ENCODE measurements at regions not wholly inside any gene's neighbourhood (a gene's known extent, or its start where the extent isn't known, plus 50 kb on each side); places are given as distances from the start of the nearest gene placed in this dataset.

DNA sequence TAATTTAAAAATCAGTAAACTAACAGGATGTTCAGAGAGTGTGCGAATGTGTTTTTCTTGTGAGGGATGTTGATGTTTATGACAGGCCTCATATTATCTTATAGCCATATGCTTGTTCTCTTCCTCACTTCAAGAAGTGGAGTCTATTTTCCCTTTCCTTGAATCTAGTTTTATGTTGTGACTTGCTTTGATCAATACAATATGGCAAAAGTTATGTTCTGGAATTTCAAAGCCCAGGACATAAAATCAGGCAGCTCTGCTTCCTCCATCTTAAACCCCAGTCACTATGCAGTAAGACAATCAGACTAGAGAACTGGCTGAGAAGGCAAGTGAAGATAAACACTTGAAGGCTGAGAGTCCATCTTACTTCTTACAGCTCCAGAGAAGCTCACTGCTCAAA, 585.1 kb upstream of the NETO1 start:
- WGBS, 2 donors (ENCODE audit: low coverage in 1 of 2), result 89 to 90% methylated on average over 1 of the region's 1 CpG
- no peak for TF ChIP-seq POLR2AphosphoS5 (IDR thresholded peaks at IDR 0.05)
- TF ChIP-seq EP300 (IDR thresholded peaks at IDR 0.05), result no peak
- TF ChIP-seq POLR2A (IDR thresholded peaks at IDR 0.05), result no peak
- TF ChIP-seq, protein P1, sequence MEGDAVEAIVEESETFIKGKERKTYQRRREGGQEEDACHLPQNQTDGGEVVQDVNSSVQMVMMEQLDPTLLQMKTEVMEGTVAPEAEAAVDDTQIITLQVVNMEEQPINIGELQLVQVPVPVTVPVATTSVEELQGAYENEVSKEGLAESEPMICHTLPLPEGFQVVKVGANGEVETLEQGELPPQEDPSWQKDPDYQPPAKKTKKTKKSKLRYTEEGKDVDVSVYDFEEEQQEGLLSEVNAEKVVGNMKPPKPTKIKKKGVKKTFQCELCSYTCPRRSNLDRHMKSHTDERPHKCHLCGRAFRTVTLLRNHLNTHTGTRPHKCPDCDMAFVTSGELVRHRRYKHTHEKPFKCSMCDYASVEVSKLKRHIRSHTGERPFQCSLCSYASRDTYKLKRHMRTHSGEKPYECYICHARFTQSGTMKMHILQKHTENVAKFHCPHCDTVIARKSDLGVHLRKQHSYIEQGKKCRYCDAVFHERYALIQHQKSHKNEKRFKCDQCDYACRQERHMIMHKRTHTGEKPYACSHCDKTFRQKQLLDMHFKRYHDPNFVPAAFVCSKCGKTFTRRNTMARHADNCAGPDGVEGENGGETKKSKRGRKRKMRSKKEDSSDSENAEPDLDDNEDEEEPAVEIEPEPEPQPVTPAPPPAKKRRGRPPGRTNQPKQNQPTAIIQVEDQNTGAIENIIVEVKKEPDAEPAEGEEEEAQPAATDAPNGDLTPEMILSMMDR (IDR thresholded peaks at IDR 0.05), result no peak
- ATAC-seq, result no peak
- Histone ChIP-seq H3K4me3 (no peak overlapping the region), H3K4me1 (no peaks in the 10 kb centered on the region), H3K27me3 (no peaks in the 10 kb centered on the region), H3K9me3 (peaks cover 0 to 7% (median 0%) of the 10 kb centered on the region in 3 donors), H3K27ac (no peak overlapping the region), H3K36me3 (no peaks in the 10 kb centered on the region)

DNA sequence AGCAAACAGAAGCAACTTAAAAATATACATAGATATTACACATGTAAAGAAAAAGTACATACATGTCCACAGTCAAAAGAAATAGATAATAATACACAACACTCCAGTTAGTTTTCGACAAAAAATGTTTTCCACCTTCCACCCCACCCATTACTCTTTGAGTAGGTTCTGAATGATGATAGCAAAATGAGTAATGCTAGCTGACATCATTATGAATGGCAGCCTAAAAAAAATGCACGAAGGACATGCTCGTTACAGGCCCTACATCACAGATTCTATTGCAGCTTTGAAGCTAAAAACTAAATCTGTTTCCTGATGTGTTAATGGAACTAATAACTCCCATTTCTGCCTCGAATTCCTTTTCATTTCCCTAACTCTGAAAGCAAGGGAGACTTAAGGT, 578.7 kb upstream of the NETO1 start:
- no peak for ATAC-seq
- H3K4me1 ChIP-seq, result no peaks in the 10 kb centered on the region
- H3K9me3 ChIP-seq, result peaks cover 0 to 7% (median 0%) of the 10 kb centered on the region in 3 donors
- no peak overlapping the region for H3K27ac ChIP-seq
- H3K4me3 ChIP-seq, result no peak overlapping the region
- 75 to 78% methylated on average over 4 of the region's 4 CpGs for WGBS, 2 donors (ENCODE audit: low coverage in 1 of 2)
- no peaks in the 10 kb centered on the region for H3K27me3 ChIP-seq
- no peaks in the 10 kb centered on the region for H3K36me3 ChIP-seq
- TF ChIP-seq POLR2A (IDR thresholded peaks at IDR 0.05) (no peak), EP300 (IDR thresholded peaks at IDR 0.05) (no peak), POLR2AphosphoS5 (IDR thresholded peaks at IDR 0.05) (no peak)
- TF ChIP-seq, protein P1 (IDR thresholded peaks at IDR 0.05), result no peak

DNA sequence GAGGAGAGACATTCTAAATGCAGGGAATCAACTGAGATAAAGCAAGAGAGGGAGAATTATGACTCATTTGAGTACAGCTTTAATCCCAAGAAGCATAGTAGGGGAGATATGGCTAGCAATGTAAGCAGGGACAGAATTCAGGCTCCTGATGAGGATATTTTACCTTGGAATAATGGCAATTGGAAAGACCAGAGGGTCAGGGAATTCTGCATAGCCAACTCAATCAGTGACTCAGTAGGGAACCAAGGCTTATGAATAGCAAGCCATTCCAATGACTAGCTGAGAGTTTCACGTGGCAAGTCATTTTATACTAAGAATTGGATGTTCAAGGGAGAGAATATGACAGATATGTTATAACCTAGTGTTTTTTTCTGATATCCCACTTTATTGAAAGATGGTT, 563.8 kb upstream of the NETO1 start:
- H3K36me3 ChIP-seq, result no peaks in the 10 kb centered on the region

DNA sequence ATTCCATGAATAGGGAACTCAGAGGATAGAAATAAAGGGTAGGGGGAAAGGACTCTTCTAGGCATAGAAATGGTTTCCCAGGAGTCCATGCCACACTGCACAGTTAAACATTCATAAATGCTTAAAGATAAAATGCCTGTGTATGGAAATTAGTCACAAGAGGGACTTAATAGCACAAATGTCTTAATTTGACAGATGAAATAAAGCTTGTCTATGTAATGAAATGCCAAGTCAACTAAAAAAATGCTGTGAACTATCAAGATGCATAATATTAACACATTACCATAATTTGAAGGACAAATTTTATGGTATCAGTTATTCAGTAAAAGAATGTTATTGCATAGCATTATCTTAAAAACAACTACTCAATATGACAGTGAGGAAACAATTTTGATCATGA, 553.2 kb upstream of the NETO1 start:
- no peak for ATAC-seq
- no peak for TF ChIP-seq EP300 (IDR thresholded peaks at IDR 0.05)
- TF ChIP-seq POLR2AphosphoS5 (IDR thresholded peaks at IDR 0.05), result no peak
- TF ChIP-seq, protein P1 (IDR thresholded peaks at IDR 0.05), result no peak
- TF ChIP-seq POLR2A (IDR thresholded peaks at IDR 0.05), result no peak

More for the DNA sequence above, 563.8 kb upstream of the NETO1 start:
- no peak for TF ChIP-seq POLR2AphosphoS5 (IDR thresholded peaks at IDR 0.05)
- TF ChIP-seq, protein P1 (IDR thresholded peaks at IDR 0.05), result no peak
- TF ChIP-seq EP300 (IDR thresholded peaks at IDR 0.05), result no peak
- TF ChIP-seq POLR2A (IDR thresholded peaks at IDR 0.05), result no peak
- 18 to 25% methylated on average over 1 of the region's 1 CpG for WGBS, 2 donors (ENCODE audit: low coverage in 1 of 2)
- no peak for ATAC-seq
- no peak overlapping the region for H3K4me3 ChIP-seq
- no peaks in the 10 kb centered on the region for H3K27me3 ChIP-seq
- H3K4me1 ChIP-seq, result no peaks in the 10 kb centered on the region
- no peaks in the 10 kb centered on the region for H3K9me3 ChIP-seq
- no peak overlapping the region for H3K27ac ChIP-seq

DNA sequence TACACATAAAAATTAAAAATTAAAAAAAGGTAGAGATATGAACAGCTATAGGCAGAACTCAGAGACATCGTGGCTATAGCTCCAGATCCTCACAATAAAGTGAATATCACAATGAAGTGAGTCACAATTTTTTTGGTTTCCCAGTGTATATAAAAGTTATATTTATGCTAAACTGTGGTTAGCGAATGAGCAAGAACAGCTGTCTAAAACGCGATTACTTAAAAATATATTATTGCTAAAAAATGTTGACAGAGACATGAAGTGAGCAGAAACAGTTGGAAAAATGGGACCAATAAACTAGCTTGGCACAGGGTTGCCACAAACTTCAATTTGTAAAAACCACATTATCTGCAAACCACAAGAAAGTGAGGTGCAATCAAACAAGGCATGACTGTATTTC, 551.7 kb upstream of the NETO1 start:
- 55 to 90% methylated on average over 4 of the region's 4 CpGs for WGBS, 2 donors (ENCODE audit: low coverage in 1 of 2)
- Histone ChIP-seq H3K4me1 (no peaks in the 10 kb centered on the region), H3K27me3 (no peaks in the 10 kb centered on the region), H3K9me3 (peaks cover 0 to 6% (median 0%) of the 10 kb centered on the region in 3 donors), H3K4me3 (no peak overlapping the region), H3K27ac (no peak overlapping the region), H3K36me3 (no peaks in the 10 kb centered on the region)
- ATAC-seq, result no peak
- TF ChIP-seq, protein P1 (IDR thresholded peaks at IDR 0.05), result no peak
- TF ChIP-seq POLR2AphosphoS5 (IDR thresholded peaks at IDR 0.05) (no peak), EP300 (IDR thresholded peaks at IDR 0.05) (no peak), POLR2A (IDR thresholded peaks at IDR 0.05) (no peak)

More for the DNA sequence above, 553.2 kb upstream of the NETO1 start:
- no peak overlapping the region for H3K27ac ChIP-seq
- H3K4me1 ChIP-seq, result no peaks in the 10 kb centered on the region
- H3K9me3 ChIP-seq, result peaks cover 0 to 6% (median 0%) of the 10 kb centered on the region in 3 donors
- no peaks in the 10 kb centered on the region for H3K27me3 ChIP-seq
- H3K4me3 ChIP-seq, result no peak overlapping the region
- H3K36me3 ChIP-seq, result no peaks in the 10 kb centered on the region

All from gastroesophageal sphincter (tissue), 4 donors.